Bronchial epithelial cell (primary cell): ENCODE measurements at regions not wholly inside any gene's neighbourhood (a gene's known extent, or its start where the extent isn't known, plus 50 kb on each side); places are given as distances from the start of the nearest gene placed in this dataset.

ENCODE experiments used
- DNase-seq: peaks from one replicate; pipeline ENCODE4 v3.0.0-alpha.2; 2010; ENCODE audit warnings: low read depth
- FAIRE-seq: peaks from 2 replicates; lab custom pipeline; 2011; peaks lifted over from hg19 to GRCh38; lab: Jason Lieb, UNC
- H3K27me3 ChIP-seq: 2 replicates; pipeline ENCODE4 v1.5.1; 2011; ENCODE audit warnings: low read length; ENCODE audit not compliant: control insufficient read depth, insufficient read depth
- H3K36me3 ChIP-seq: 2 replicates; pipeline ENCODE4 v1.5.1; 2011; ENCODE audit warnings: low read length; ENCODE audit not compliant: control insufficient read depth, insufficient read depth
- H3K4me3 ChIP-seq: 2 replicates; pipeline ENCODE4 v1.5.1; 2011; ENCODE audit warnings: mild to moderate bottlenecking, low read depth, low read length, control low read depth
- TF ChIP-seq, protein P1 (sequence below): IDR thresholded peaks from 2 replicates; pipeline ENCODE4 v1.5.1; 2011; ENCODE audit warnings: mild to moderate bottlenecking, moderate library complexity, low read length, control low read depth, inconsistent platforms; ENCODE audit not compliant: insufficient read depth, severe bottlenecking

DNA sequence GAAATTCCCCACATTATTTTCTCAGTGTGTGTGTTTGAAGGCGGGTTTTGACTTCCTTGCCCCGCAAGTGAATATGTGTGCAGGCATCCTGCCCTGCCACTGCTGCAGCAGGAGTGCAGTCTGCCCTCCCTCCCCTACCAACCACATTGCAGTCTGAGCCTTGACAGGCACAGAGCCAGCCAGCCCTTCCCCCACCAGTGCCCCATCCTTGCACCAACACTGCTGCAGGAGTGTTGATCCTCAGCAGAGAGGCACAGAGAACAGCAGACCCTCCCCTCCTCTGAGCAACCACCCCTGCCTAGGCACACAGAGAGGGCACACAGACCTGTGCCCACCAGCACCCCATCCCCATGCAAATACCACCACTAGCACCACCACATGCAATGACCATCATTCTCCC is 683.0 kb upstream of the PKDCC start:
- Histone ChIP-seq H3K36me3 (no peaks in the 10 kb centered on the region), H3K27me3 (no peaks in the 10 kb centered on the region), H3K4me3 (no peak overlapping the region)
- DNase-seq (no peak), FAIRE-seq (no peak)
- TF ChIP-seq, protein P1, sequence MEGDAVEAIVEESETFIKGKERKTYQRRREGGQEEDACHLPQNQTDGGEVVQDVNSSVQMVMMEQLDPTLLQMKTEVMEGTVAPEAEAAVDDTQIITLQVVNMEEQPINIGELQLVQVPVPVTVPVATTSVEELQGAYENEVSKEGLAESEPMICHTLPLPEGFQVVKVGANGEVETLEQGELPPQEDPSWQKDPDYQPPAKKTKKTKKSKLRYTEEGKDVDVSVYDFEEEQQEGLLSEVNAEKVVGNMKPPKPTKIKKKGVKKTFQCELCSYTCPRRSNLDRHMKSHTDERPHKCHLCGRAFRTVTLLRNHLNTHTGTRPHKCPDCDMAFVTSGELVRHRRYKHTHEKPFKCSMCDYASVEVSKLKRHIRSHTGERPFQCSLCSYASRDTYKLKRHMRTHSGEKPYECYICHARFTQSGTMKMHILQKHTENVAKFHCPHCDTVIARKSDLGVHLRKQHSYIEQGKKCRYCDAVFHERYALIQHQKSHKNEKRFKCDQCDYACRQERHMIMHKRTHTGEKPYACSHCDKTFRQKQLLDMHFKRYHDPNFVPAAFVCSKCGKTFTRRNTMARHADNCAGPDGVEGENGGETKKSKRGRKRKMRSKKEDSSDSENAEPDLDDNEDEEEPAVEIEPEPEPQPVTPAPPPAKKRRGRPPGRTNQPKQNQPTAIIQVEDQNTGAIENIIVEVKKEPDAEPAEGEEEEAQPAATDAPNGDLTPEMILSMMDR: no peak

DNA sequence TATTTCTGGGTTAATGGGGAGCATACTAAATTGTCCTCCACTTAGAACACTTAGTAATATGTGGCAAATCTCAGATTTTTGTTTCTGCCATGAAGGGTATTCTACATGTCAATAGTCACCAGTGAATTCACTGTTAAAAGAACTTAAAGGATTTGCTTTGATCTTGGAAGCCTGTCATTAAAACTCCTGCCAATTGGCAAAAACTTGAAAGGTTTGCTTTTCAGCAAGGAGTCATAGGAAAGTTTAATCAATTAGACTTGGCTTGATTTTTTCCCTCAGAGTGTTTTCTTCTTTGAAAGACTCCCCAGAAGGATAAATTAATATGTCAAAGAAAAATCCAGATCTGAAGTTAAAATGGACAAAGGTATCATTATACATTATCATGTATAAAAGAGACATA is 671.9 kb upstream of the PKDCC start:
- Histone ChIP-seq H3K36me3 (no peaks in the 10 kb centered on the region), H3K27me3 (no peaks in the 10 kb centered on the region), H3K4me3 (no peak overlapping the region)
- TF ChIP-seq, protein P1: no peak
- no peak for DNase-seq
- FAIRE-seq: no peak

DNA sequence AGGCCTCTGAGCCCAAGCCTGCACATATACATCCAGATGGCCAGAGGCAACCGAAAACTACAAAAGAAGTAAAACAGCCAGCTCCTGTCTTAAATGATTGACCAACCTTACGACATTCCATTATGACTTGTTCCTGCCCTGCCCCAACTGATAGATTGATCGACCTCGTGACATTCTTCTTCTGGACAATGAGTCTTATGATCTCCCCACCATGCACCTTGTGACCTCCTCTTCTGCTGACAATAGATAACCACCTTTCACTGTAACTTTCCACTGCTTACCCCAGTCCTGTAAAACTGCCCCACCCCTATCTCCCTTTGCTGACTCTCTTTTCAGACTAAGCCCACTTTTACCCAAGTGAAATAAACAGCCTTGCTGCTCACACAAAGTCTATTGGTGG is 670.0 kb upstream of the PKDCC start:
- FAIRE-seq (no peak), DNase-seq (no peak)
- TF ChIP-seq, protein P1: no peak
- Histone ChIP-seq H3K4me3 (no peak overlapping the region), H3K27me3 (no peaks in the 10 kb centered on the region), H3K36me3 (no peaks in the 10 kb centered on the region)

DNA sequence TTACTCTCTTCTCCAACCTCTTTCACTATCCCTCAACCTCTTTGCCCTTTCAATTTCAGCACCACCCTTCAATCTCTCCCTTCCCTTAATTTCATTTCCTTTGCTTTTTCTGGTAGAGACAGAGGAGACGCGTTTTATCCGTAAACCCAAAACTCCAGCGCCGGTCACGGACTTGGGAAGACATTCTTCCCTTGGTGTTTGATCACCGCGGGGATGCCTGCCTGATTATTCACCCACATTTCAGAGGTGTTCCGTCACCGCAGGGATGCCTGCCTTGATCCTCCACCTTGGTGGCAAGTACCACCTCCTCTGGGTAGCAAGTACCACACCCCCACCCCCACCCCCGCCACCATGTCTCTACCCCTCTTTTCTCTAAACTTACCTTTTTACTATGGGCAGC is 669.4 kb upstream of the PKDCC start:
- DNase-seq (no peak), FAIRE-seq (no peak)
- Histone ChIP-seq H3K4me3 (no peak overlapping the region), H3K27me3 (no peaks in the 10 kb centered on the region), H3K36me3 (no peaks in the 10 kb centered on the region)
- TF ChIP-seq, protein P1: no peak

DNA sequence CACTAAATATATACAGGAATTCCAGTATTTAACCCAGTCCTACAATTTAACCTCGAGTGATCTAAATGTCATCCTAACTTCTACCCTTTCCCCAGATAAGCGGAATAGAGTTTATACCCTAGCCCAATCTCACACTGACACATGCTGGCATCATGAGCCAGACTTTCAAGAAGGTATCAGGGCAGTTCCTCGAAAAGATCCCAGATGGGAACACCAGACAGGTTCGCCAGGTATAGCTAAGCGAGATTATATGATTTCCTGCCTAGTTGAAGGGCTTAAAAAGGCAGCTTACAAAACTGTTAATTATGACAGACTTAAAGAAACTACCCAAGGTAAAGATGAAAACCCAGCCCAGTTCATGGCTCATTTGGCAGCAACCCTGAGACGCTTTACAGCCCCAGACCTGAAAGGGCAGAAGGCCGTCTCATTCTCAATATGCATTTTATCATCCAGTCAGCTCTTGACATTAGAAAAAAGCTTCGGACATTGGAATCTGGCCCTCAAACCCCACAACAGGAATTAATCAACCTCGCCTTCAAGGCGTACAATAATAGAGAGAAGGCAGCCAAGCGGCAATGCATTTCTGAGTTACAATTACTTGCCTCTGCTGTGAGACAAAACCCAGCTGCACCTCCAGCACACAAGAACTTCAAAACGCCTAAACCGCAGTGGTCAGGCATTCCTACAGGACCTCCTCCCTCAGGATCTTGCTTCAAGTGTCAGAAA is 668.2 kb upstream of the PKDCC start:
- Histone ChIP-seq H3K27me3 (no peaks in the 10 kb centered on the region), H3K36me3 (no peaks in the 10 kb centered on the region), H3K4me3 (no peak overlapping the region)
- DNase-seq (no peak), FAIRE-seq (no peak)
- TF ChIP-seq, protein P1: no peak

DNA sequence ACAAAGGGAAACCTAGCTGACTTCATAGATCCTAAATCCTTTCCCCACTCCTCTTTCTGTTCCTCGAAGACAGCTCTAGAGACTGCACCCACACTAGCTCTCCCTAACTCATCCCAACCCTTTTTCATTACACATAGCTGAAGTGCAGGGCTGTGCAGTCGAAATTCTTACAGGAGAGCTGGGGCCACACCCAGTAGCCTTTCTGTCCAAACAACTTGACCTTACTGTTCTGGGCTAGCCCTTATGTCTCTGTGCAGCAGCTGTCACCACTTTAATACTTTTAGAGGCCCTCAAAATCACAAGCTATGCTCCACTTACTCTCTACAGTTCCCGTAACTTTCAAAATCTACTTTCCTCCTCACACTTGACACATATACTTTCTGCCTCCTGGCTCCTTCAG is 666.1 kb upstream of the PKDCC start:
- no peaks in the 10 kb centered on the region for H3K27me3 ChIP-seq
- no peak for FAIRE-seq
- no peak for DNase-seq
- TF ChIP-seq, protein P1: no peak
- no peaks in the 10 kb centered on the region for H3K36me3 ChIP-seq
- H3K4me3 ChIP-seq: no peak overlapping the region
